NT2/D1 (cell line): ENCODE measurements at regions not wholly inside any gene's neighbourhood (a gene's known extent, or its start where the extent isn't known, plus 50 kb on each side); places are given as distances from the start of the nearest gene placed in this dataset.

Experiments
- DNase-seq: peaks from one replicate; pipeline ENCODE4 v3.0.0-alpha.2; 2011; ENCODE audit warnings: low read depth, low spot score
- H3K27me3 ChIP-seq: 2 replicates; pipeline ENCODE4 v1.6.0; 2011; ENCODE audit warnings: mild to moderate bottlenecking; ENCODE audit not compliant: insufficient read length, insufficient read depth
- H3K36me3 ChIP-seq: 2 replicates; pipeline ENCODE4 v1.6.1; 2011; ENCODE audit warnings: mild to moderate bottlenecking, low read length, mixed read lengths; ENCODE audit not compliant: insufficient read depth, insufficient read length
- H3K4me1 ChIP-seq: 2 replicates; pipeline ENCODE4 v1.5.1; 2011; ENCODE audit not compliant: insufficient read depth, insufficient read length
- H3K4me3 ChIP-seq: 2 replicates; pipeline ENCODE4 v1.5.1; 2011; ENCODE audit warnings: low read depth; ENCODE audit not compliant: insufficient read length
- H3K9ac ChIP-seq: 2 replicates; pipeline ENCODE4 v1.6.0; 2011; ENCODE audit warnings: low read depth; ENCODE audit not compliant: insufficient read length
- H3K9me3 ChIP-seq: 2 replicates; pipeline ENCODE4 v1.5.1; 2011; ENCODE audit warnings: mild to moderate bottlenecking, low read length; ENCODE audit not compliant: insufficient read depth
- SUZ12 ChIP-seq: IDR thresholded peaks from 2 replicates; pipeline ENCODE4 v1.6.1; 2011; ENCODE audit not compliant: insufficient read length, insufficient read depth; ENCODE audit errors: extremely low read depth
- YY1 ChIP-seq: IDR thresholded peaks from 2 replicates; pipeline ENCODE4 v1.6.1; 2011; ENCODE audit not compliant: insufficient read length, insufficient read depth
- ZNF274 ChIP-seq: IDR thresholded peaks from 2 replicates; pipeline ENCODE4 v1.6.1; 2011; ENCODE audit warnings: mild to moderate bottlenecking, low read depth, low read length

DNA sequence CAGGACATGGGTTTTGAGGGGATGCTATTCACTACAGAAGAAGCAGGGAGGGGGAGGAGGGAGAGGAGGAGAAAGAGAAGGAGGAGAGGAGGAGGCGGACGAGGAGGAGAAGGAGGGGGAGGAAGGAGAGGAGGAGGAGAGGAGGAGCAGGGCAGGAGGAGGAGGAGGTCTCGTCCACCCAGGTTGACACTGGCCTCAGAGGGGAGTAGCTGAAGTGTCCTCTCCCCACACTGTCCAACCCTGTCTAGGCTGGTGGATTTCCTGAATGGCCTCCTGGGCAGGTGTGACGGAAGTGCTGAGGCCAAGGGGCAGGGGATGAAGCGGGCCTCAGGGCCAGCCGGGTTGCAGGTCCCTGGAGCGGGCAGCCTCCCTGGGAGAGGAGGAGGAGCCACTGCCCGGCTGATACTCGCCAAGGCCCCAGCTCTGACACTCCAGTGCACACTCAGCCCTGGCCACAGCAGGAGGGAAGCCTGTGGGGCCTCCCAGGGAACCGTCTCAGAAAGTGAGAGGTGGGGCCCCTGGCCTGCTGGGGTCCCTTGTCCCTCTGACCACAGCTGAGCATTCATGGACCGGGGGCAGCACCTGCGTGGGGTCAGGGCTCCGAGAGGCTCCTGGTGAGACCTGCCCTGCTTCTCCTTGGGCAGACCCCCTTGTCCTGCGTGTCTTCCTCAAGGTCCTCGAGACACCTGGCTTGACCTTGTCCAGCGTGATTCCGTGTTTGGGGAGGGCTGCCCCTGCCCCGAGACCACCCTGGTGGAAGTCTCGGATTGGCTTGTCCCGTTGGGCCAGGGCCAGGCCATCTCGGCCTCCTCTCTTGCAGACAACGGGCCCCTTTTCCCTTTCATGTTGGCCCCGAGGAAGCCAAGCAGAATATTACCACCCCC lies 200.6 kb upstream of the CIBAR2 start:
- TF ChIP-seq SUZ12 (no peak), ZNF274 (no peak)
- Histone ChIP-seq H3K4me3 (no peak overlapping the region), H3K27me3 (no peaks in the 10 kb centered on the region), H3K36me3 (no peaks in the 10 kb centered on the region), H3K4me1 (peaks cover 67% of the 10 kb centered on the region), H3K9ac (peak overlapping the region; percentile 79), H3K9me3 (no peaks in the 10 kb centered on the region)
- DNase-seq, result no peak

DNA sequence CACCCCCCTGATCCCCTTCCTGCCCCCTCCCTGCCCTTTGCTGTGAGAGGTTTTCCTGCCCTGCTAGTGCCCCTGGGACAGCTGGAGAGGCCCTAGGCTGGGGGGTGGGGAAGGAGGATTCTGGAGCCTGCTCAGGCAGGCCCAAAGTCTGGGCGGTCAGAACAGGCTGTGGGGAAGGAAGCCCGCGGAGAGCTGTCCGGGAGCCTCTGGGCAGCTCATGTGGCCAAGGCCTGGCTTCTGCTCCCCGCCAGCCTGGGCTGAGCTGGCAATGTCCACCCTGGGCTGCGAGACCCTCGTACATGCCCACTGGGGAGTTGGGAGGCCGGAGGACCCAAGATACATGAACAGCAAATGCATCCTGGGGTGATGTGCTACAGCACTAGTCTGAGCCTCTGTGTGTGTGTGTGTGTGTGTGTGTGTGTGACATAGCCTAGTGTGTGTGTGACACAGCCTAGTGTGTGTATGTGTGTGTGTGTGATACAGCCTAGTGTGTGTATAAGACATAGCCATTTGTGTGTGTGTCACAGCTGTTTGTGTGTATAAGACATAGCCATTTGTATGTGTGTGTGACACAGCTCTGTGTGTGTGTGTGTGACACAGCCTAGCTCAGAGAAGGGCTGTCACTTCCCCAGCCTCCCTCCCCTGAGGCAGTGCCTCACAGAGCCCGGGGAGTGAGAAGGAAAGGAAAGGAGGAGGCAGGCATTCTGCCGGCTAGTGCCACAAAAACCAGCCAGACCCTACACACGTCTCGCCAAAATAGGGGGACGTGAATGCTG lies 201.4 kb upstream of the CIBAR2 start:
- H3K4me3 ChIP-seq, result no peak overlapping the region
- DNase-seq, result no peak
- no peaks in the 10 kb centered on the region for H3K27me3 ChIP-seq
- H3K36me3 ChIP-seq, result no peaks in the 10 kb centered on the region
- peak overlapping the region; percentile 79 for H3K9ac ChIP-seq
- TF ChIP-seq YY1 (no peak), ZNF274 (no peak)
- peaks cover 72% of the 10 kb centered on the region for H3K4me1 ChIP-seq
- H3K9me3 ChIP-seq, result no peaks in the 10 kb centered on the region

DNA sequence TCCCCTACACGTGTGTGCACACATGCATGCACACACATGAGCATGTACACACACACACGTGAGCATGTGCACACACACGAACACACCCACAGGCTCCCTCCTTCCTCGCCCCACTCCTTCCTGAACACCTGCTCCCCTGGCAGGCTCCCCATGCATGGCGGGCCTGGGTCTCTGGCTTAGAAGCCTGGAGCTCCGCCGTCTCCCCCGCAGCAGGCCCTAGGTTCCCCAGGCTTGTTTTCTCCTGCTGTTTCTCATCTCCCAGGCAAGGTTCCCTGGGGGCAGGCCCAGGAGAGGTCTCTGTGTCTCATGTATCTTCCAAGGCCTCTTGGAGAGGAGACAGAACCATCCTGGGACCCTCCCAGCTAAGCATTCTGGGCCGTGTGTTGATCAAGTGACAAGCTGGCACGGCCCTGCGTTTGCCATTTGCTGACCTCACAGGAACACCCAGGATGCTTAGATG lies 202.3 kb upstream of the CIBAR2 start:
- Histone ChIP-seq H3K4me1 (peaks cover 71% of the 10 kb centered on the region), H3K27me3 (no peaks in the 10 kb centered on the region), H3K36me3 (no peaks in the 10 kb centered on the region), H3K4me3 (no peak overlapping the region), H3K9me3 (no peaks in the 10 kb centered on the region), H3K9ac (peak overlapping the region; percentile 69)
- TF ChIP-seq YY1 (no peak), SUZ12 (no peak), ZNF274 (no peak)
- no peak for DNase-seq

DNA sequence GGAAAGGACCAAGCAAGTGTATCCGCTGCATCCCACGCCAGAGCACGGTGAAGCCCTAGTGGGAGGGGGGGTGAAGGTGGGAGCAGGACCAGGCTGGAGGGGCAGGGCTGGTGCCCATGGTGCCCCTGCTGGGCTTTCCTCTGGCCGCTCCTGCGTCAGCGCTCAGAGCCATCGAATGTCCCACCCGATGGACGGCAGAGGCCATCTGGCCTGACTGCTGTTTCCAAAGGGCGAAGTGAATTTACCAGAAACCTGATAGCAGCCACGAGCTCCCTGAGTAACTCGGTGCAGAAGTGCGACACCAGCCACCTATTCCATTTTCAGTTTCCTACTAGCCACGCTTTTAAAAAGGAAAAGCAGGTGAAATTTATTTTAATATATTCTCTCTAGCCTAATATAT lies 203.6 kb upstream of the CIBAR2 start:
- no peak for DNase-seq
- peaks cover 63% of the 10 kb centered on the region for H3K4me1 ChIP-seq
- peak overlapping the region; percentile 52 for H3K9ac ChIP-seq
- TF ChIP-seq SUZ12 (no peak), ZNF274 (no peak), YY1 (no peak)
- H3K9me3 ChIP-seq, result no peaks in the 10 kb centered on the region
- H3K36me3 ChIP-seq, result no peaks in the 10 kb centered on the region
- no peaks in the 10 kb centered on the region for H3K27me3 ChIP-seq
- no peak overlapping the region for H3K4me3 ChIP-seq

DNA sequence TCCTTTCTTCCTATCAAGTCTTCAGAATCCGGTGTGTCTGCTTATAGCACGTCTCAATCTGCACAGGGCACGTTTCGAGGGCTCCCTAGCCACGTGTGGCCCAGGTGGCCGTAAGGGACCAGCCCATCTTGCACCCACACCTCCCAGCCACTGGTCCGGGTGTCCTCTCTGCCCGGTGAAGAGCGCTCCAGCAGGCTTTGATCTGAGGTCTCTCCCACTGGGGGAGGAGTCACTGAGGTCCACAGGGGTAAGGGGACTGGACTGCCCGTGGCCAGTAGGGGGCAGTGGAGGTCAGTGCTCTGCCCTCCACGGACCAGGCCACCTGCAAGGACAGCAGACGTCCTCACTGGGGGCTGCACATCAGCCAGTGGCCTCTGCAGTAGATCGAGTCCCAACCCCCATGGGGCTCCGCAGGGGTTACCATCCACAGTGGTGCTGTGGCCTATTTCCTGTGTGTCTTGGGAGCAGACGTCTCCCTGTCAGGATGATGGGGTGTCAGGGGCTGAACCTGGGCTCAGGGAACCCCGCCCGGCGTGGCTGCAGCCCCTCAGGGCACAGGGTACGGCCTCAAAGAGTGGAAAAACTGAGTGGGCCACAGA lies 204.1 kb upstream of the CIBAR2 start:
- Histone ChIP-seq H3K9me3 (no peaks in the 10 kb centered on the region), H3K4me1 (peaks cover 57% of the 10 kb centered on the region), H3K27me3 (no peaks in the 10 kb centered on the region), H3K9ac (peak overlapping the region; percentile 26), H3K36me3 (no peaks in the 10 kb centered on the region), H3K4me3 (no peak overlapping the region)
- peak; percentile 70 for DNase-seq
- no peak for TF ChIP-seq YY1
- no peak for TF ChIP-seq SUZ12
- no peak for TF ChIP-seq ZNF274

DNA sequence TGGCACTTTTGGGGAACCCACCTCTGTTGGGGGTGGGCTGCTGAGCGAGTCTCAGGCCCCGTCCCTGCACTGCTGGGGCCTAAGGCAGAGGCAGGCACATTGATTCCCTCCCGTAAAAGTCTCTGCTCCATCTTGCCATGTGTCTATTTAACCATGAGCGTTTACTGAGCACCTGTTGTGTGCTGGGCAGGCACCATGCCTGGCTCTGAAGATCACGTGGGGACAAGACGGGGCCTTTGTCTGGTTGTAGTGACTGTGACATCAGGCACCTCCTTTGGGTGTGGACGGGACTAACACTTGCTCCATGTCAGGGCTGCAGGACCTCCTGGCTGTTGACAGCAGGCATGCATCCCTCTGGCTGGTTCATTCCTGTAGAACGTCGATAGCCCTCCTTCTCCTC lies 204.7 kb upstream of the CIBAR2 start:
- no peaks in the 10 kb centered on the region for H3K9me3 ChIP-seq
- no peak overlapping the region for H3K4me3 ChIP-seq
- H3K27me3 ChIP-seq, result no peaks in the 10 kb centered on the region
- TF ChIP-seq YY1, result no peak
- TF ChIP-seq SUZ12, result no peak
- no peak for TF ChIP-seq ZNF274
- DNase-seq, result no peak
- peaks cover 55% of the 10 kb centered on the region for H3K4me1 ChIP-seq
- no peaks in the 10 kb centered on the region for H3K36me3 ChIP-seq
- H3K9ac ChIP-seq, result no peak overlapping the region

DNA sequence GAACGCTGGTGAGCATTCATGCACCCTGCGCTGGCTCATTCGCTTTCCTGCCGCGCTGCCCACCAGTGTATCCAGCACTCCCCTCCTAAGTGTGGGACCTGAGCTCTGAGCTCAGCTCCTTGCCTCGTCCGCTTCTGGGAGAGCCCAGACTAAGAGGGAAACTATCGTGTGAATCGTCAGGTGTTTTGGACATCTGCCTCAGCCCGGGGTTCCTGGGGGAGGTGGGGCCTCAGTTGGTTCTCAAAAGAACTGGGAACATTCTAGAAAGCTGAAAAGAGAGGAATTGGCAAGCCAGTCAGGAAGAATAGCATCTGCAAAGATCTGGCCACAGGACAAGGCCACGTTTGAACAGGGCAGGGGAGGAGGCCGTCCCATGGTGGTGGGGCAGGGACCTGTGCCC lies 205.4 kb upstream of the CIBAR2 start:
- Histone ChIP-seq H3K9me3 (no peaks in the 10 kb centered on the region), H3K36me3 (no peaks in the 10 kb centered on the region), H3K4me3 (no peak overlapping the region), H3K9ac (no peak overlapping the region), H3K4me1 (peaks cover 50% of the 10 kb centered on the region), H3K27me3 (no peaks in the 10 kb centered on the region)
- no peak for DNase-seq
- TF ChIP-seq SUZ12, result no peak
- no peak for TF ChIP-seq ZNF274
- TF ChIP-seq YY1, result no peak
